DOHH2 (cell line): ENCODE measurements at regions not wholly inside any gene's neighbourhood (a gene's known extent, or its start where the extent isn't known, plus 50 kb on each side); places are given as distances from the start of the nearest gene placed in this dataset.

Experiments used
- H3F3A ChIP-seq: fragments of 200-600 bp; sonication (generic), shearing (Covaris generic); 2 replicates; pipeline ENCODE4 v1.6.0; 2016; ENCODE audit warnings: antibody characterized with exemption, mild to moderate bottlenecking; ENCODE audit not compliant: control insufficient read depth, insufficient read depth
- H3K27ac ChIP-seq: fragments of 200-600 bp; sonication (generic); 2 replicates; pipeline ENCODE4 v1.5.1; 2014; ENCODE audit warnings: low read depth, mild to moderate bottlenecking, low read length, moderate library complexity
- H3K27me3 ChIP-seq: fragments of 200-600 bp; sonication (generic); 2 replicates; pipeline ENCODE4 v1.6.1; 2014; ENCODE audit warnings: mild to moderate bottlenecking, low read length, mixed read lengths; ENCODE audit not compliant: control insufficient read depth
- H3K36me3 ChIP-seq: fragments of 200-600 bp; sonication (generic); 2 replicates; pipeline ENCODE4 v1.6.1; 2014; ENCODE audit warnings: mild to moderate bottlenecking, low read length, moderate library complexity, mixed read lengths; ENCODE audit not compliant: control insufficient read depth
- H3K4me1 ChIP-seq: fragments of 200-600 bp; sonication (generic); 2 replicates; pipeline ENCODE4 v1.6.1; 2014; ENCODE audit warnings: mild to moderate bottlenecking, low read length, mixed read lengths; ENCODE audit not compliant: control insufficient read depth
- H3K4me2 ChIP-seq: fragments of 200-600 bp; sonication (generic); 2 replicates; pipeline ENCODE4 v1.6.0; 2014; ENCODE audit warnings: mild to moderate bottlenecking, low read length, moderate library complexity
- H3K4me3 ChIP-seq: fragments of 200-600 bp; sonication (generic); 2 replicates; pipeline ENCODE4 v1.5.1; 2014; ENCODE audit warnings: mild to moderate bottlenecking, low read length, mixed read lengths
- H3K79me2 ChIP-seq: fragments of 200-600 bp; sonication (generic); 2 replicates; pipeline ENCODE4 v1.6.1; 2014; ENCODE audit warnings: mild to moderate bottlenecking, low read length, mixed read lengths; ENCODE audit not compliant: control insufficient read depth
- H3K9me2 ChIP-seq: fragments of 200-600 bp; sonication (generic); replicated peaks from 2 replicates; pipeline ENCODE4 v1.6.1; 2014; ENCODE audit warnings: mild to moderate bottlenecking, low read length, mixed read lengths; ENCODE audit not compliant: control insufficient read depth
- H3K9me3 ChIP-seq: fragments of 200-600 bp; sonication (generic); 2 replicates; pipeline ENCODE4 v1.6.1; 2014; ENCODE audit warnings: antibody characterized with exemption, low read length, mixed read lengths; ENCODE audit not compliant: control insufficient read depth, insufficient read depth
- H4K20me1 ChIP-seq: fragments of 200-600 bp; sonication (generic); 2 replicates; pipeline ENCODE4 v1.6.0; 2014; ENCODE audit warnings: low read depth, mild to moderate bottlenecking, antibody characterized with exemption, low read length, moderate library complexity; ENCODE audit not compliant: control insufficient read depth, insufficient read depth
- EZH2phosphoT487 ChIP-seq: fragments of 200-600 bp; sonication (generic); IDR thresholded peaks from 2 replicates; pipeline ENCODE4 v1.6.1; 2017; ENCODE audit warnings: borderline replicate concordance, mild to moderate bottlenecking, antibody characterized with exemption, low read length, moderate library complexity, mixed read lengths
- TF ChIP-seq, protein P1 (sequence below): fragments of 200-600 bp; sonication (generic); IDR thresholded peaks from one replicate; pipeline ENCODE4 v1.5.1; 2014; ENCODE audit warnings: antibody characterized with exemption, mild to moderate bottlenecking, low read depth, low read length; ENCODE audit not compliant: poor library complexity, severe bottlenecking

- Histone ChIP-seq H3K9me3 (no peaks in the 10 kb centered on the region), H3F3A (no peaks in the 10 kb centered on the region), H3K79me2 (no peaks in the 10 kb centered on the region), H3K4me3 (no peak overlapping the region), H3K4me1 (no peaks in the 10 kb centered on the region), H3K36me3 (no peaks in the 10 kb centered on the region), H3K27ac (no peak overlapping the region), H3K9me2 (no peaks in the 10 kb centered on the region), H4K20me1 (no peaks in the 10 kb centered on the region), H3K4me2 (no peak overlapping the region), H3K27me3 (peaks cover 4% of the 10 kb centered on the region; the same call in 1 of the 2 replicates)
- TF ChIP-seq, protein P1, sequence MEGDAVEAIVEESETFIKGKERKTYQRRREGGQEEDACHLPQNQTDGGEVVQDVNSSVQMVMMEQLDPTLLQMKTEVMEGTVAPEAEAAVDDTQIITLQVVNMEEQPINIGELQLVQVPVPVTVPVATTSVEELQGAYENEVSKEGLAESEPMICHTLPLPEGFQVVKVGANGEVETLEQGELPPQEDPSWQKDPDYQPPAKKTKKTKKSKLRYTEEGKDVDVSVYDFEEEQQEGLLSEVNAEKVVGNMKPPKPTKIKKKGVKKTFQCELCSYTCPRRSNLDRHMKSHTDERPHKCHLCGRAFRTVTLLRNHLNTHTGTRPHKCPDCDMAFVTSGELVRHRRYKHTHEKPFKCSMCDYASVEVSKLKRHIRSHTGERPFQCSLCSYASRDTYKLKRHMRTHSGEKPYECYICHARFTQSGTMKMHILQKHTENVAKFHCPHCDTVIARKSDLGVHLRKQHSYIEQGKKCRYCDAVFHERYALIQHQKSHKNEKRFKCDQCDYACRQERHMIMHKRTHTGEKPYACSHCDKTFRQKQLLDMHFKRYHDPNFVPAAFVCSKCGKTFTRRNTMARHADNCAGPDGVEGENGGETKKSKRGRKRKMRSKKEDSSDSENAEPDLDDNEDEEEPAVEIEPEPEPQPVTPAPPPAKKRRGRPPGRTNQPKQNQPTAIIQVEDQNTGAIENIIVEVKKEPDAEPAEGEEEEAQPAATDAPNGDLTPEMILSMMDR: no peak
- no peak for TF ChIP-seq EZH2phosphoT487
Measured at GRCh38 chr13:106683918-106684317, 116.0 kb upstream of the ARGLU1 start.

- H3K4me3 ChIP-seq: no peak overlapping the region
- H4K20me1 ChIP-seq: no peaks in the 10 kb centered on the region
- H3K4me2 ChIP-seq: no peak overlapping the region
- TF ChIP-seq, protein P1: no peak
- no peak for TF ChIP-seq EZH2phosphoT487
- H3F3A ChIP-seq: no peaks in the 10 kb centered on the region
- peaks cover 4% of the 10 kb centered on the region; the same call in 1 of the 2 replicates for H3K27me3 ChIP-seq
- H3K4me1 ChIP-seq: no peaks in the 10 kb centered on the region
- H3K79me2 ChIP-seq: no peaks in the 10 kb centered on the region
- H3K36me3 ChIP-seq: no peaks in the 10 kb centered on the region
- no peak overlapping the region for H3K27ac ChIP-seq
- H3K9me3 ChIP-seq: no peaks in the 10 kb centered on the region
- H3K9me2 ChIP-seq: no peaks in the 10 kb centered on the region
Measured at GRCh38 chr13:106683179-106683578, 115.2 kb upstream of the ARGLU1 start.

DNA sequence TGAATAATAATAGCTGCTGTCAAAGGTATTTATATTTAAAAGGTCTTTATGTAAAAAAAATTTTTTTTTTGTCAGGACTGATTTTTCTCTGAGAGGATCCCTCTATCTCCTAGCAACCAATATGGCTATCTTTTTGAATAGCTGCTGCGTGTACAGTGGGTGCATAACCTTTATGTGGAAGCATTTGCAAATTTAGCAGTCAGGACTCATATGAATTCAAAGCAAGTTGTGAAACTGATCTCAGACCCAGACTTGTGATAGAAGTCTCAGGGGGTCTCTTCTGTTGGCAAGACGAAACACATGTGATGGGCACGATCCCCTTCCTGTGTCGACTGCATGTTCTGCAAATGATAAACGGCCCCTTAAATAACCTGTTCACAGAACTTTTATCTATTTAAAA, 114.1 kb upstream of the ARGLU1 start:
- TF ChIP-seq, protein P1: no peak
- Histone ChIP-seq H3K9me2 (no peaks in the 10 kb centered on the region), H3K36me3 (no peaks in the 10 kb centered on the region), H3K27me3 (peaks cover 4% of the 10 kb centered on the region; the same call in 1 of the 2 replicates), H3K4me1 (no peaks in the 10 kb centered on the region), H3K9me3 (no peaks in the 10 kb centered on the region), H3K79me2 (no peaks in the 10 kb centered on the region), H3K4me3 (no peak overlapping the region), H3K27ac (no peak overlapping the region), H3F3A (no peaks in the 10 kb centered on the region), H4K20me1 (no peaks in the 10 kb centered on the region), H3K4me2 (no peak overlapping the region)

DNA sequence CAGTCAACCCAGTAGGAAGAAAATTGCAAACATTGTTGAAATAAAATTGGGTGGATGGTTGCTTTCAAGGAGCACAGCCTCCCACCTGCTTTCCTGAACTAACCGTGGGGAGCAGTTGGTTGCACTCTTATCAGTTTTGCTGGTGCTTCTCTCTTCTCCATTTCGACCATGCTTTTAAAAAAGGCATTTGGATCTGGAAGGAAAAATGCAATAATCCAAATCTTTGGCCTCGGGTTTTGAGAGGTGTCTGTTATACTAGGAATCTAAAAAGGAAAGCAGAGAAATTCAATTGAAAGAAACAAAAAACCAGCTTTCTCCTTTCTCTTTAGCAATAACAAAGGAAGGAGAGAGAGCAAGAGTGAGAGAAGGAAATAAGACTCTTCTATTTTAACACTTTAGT, 113.6 kb upstream of the ARGLU1 start:
- Histone ChIP-seq H3F3A (no peaks in the 10 kb centered on the region), H3K27ac (no peak overlapping the region), H3K4me3 (no peak overlapping the region), H3K9me2 (no peaks in the 10 kb centered on the region), H3K27me3 (peaks cover 4% of the 10 kb centered on the region; the same call in 1 of the 2 replicates), H3K36me3 (no peaks in the 10 kb centered on the region), H3K79me2 (no peaks in the 10 kb centered on the region), H3K9me3 (no peaks in the 10 kb centered on the region), H3K4me2 (no peak overlapping the region), H4K20me1 (no peaks in the 10 kb centered on the region), H3K4me1 (no peaks in the 10 kb centered on the region)
- TF ChIP-seq, protein P1: no peak
- no peak for TF ChIP-seq EZH2phosphoT487
